Panc1 (cell line): ENCODE measurements at regions not wholly inside any gene's neighbourhood (a gene's known extent, or its start where the extent isn't known, plus 50 kb on each side); places are given as distances from the start of the nearest gene placed in this dataset.

ENCODE experiments used
- ATAC-seq: fragments of 200-7000 bp; cut with Tn5 transposase; 2 replicates; pipeline ENCODE4 v1.9.1; 2020; ENCODE audit warnings: mild to moderate bottlenecking, moderate library complexity
- BruUV-seq: library from RNA; stranded (reverse); fragments of 400-500 nt; replicated peaks from 2 replicates; lab custom pipeline; 2021; lab: Mats Ljungman, UMichigan
- CTCF ChIA-PET: fragments of 300-600 bp; sonication (Branson Sonifier 250); formaldehyde crosslinking; loops from one replicate; lab custom pipeline; 2022; ENCODE audit warnings: antibody characterized with exemption; lab: Charles Lee
- POLR2A ChIA-PET: fragments of 300-600 bp; sonication (Branson Sonifier 250); formaldehyde crosslinking; loops from one replicate; lab custom pipeline; 2022; ENCODE audit warnings: antibody characterized with exemption; lab: Charles Lee
- DNase-seq: peaks from one replicate; pipeline ENCODE4 v3.0.0-alpha.2; 2010; ENCODE audit warnings: low read depth, low spot score
- H3K27ac ChIP-seq: 2 replicates; pipeline ENCODE4 v1.5.1; 2011; ENCODE audit warnings: mild to moderate bottlenecking, low read length, inconsistent platforms
- H3K27me3 ChIP-seq: fragments of 200-500 bp; sonication (Bioruptor generic); 2 replicates; pipeline ENCODE4 v1.6.0; 2014; ENCODE audit warnings: low read length, inconsistent platforms; ENCODE audit not compliant: control insufficient read depth, insufficient read depth
- H3K36me3 ChIP-seq: fragments of 200-500 bp; sonication (Bioruptor generic); 2 replicates; pipeline ENCODE4 v1.5.1; 2014; ENCODE audit warnings: inconsistent platforms, mild to moderate bottlenecking, low read length, moderate library complexity; ENCODE audit not compliant: control insufficient read depth, insufficient read depth
- H3K4me1 ChIP-seq: 2 replicates; pipeline ENCODE4 v1.5.1; 2011; ENCODE audit warnings: inconsistent platforms, mild to moderate bottlenecking, low read length, moderate library complexity; ENCODE audit not compliant: control insufficient read depth, insufficient read depth
- H3K4me3 ChIP-seq, 2 experiments: 2 replicates each; pipeline ENCODE4 v1.5.1; 2011 to 2012; ENCODE audit warnings: low read depth in 2 of 2, low read length in 2 of 2, mild to moderate bottlenecking in 2 of 2, inconsistent platforms in 1 of 2, moderate library complexity in 1 of 2
- H3K9me3 ChIP-seq: fragments of 200-500 bp; sonication (Bioruptor generic); 2 replicates; pipeline ENCODE4 v1.5.1; 2014; ENCODE audit warnings: low read depth, mild to moderate bottlenecking, inconsistent platforms, low read length, moderate library complexity; ENCODE audit not compliant: control insufficient read depth, insufficient read depth
- CTCF ChIP-seq: fragments of 450-650 bp; IDR thresholded peaks from 2 replicates; pipeline ENCODE4 v1.5.1; 2017; ENCODE audit warnings: mild to moderate bottlenecking
- POLR2AphosphoS5 ChIP-seq: IDR thresholded peaks from 2 replicates; pipeline ENCODE4 v1.6.1; 2012; ENCODE audit warnings: mild to moderate bottlenecking, low read depth, low read length, moderate library complexity
- REST ChIP-seq, 2 experiments: IDR thresholded peaks; 2 replicates each; pipeline ENCODE4 v1.6.1; 2011 to 2012; ENCODE audit warnings: low read depth in 2 of 2, control low read depth in 1 of 2, low read length in 1 of 2, mild to moderate bottlenecking in 1 of 2, moderate library complexity in 1 of 2; ENCODE audit not compliant: insufficient read depth in 1 of 2
- SIN3A ChIP-seq: IDR thresholded peaks from 2 replicates; pipeline ENCODE4 v1.6.1; 2012; ENCODE audit warnings: low read depth, mild to moderate bottlenecking, low read length, moderate library complexity, borderline replicate concordance; ENCODE audit not compliant: insufficient read depth
- TCF7L2 ChIP-seq: IDR thresholded peaks from 2 replicates; pipeline ENCODE4 v1.6.1; 2011; ENCODE audit warnings: mild to moderate bottlenecking, low read depth, low read length, inconsistent platforms
- in situ Hi-C: cut with HindIII; loops from 2 replicates; pipeline ENCODE4 v1.10.0; 2016; ENCODE audit warnings: low sequenced_read_pairs, low pct_unique_long_range_greater_than_20kb
- intact Hi-C: fragments of 100-400 bp; cut with micrococcal nuclease; formaldehyde crosslinking; loops from one replicate; pipeline ENCODE4 v1.10.0; 2022; ENCODE audit not compliant: unreplicated experiment

GRCh38 chr4:104123021-104123420, 371.7 kb downstream of the CXXC4 start:
- ChIA-PET POLR2A (no interaction called here), CTCF (no interaction called here)
- intact Hi-C loops (no loop called here), in situ Hi-C loops (no loop called here)
- TF ChIP-seq SIN3A (no peak), CTCF (no peak), POLR2AphosphoS5 (no peak), REST (IDR thresholded peaks at IDR 0.05; ENCODE audit: insufficient read depth in 1 of 2, low read depth in 2 of 2, low read length in 1 of 2) (no peak), TCF7L2 (no peak)
- Histone ChIP-seq H3K4me1 (no peaks in the 10 kb centered on the region), H3K27ac (no peak overlapping the region), H3K9me3 (no peaks in the 10 kb centered on the region), H3K27me3 (no peaks in the 10 kb centered on the region), H3K4me3 (no peak overlapping the region), H3K36me3 (no peaks in the 10 kb centered on the region)
- DNase-seq (no peak), ATAC-seq (no peak)
- BruUV-seq: no TSS peak

DNA sequence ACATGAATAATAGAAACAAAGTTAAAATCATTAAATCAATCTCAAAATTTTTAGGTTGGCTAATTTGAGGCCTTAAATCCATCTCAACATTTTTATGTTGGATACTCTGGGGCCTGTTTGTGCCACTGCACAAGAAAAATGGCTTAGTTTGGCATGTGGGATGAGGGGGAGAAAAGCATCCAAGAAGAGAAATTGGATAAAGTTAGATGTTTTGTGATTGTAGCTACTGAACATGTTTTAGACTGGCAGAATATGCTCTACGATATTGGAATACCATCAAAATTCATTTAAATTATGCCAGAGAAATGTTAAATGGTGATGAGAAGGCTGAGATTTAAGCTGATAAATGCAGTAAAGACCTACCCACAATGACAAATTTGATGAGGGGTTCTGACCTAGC, 376.9 kb downstream of the CXXC4 start:
- no TSS peak for BruUV-seq
- Histone ChIP-seq H3K36me3 (no peaks in the 10 kb centered on the region), H3K4me3 (no peak overlapping the region), H3K27me3 (no peaks in the 10 kb centered on the region), H3K4me1 (no peaks in the 10 kb centered on the region), H3K9me3 (no peaks in the 10 kb centered on the region), H3K27ac (no peak overlapping the region)
- TF ChIP-seq TCF7L2: no peak
- no peak for TF ChIP-seq POLR2AphosphoS5
- no peak for TF ChIP-seq REST (IDR thresholded peaks at IDR 0.05; ENCODE audit: insufficient read depth in 1 of 2, low read depth in 2 of 2, low read length in 1 of 2)
- no peak for TF ChIP-seq CTCF
- no peak for TF ChIP-seq SIN3A
- DNase-seq: no peak
- CTCF ChIA-PET: no interaction called here
- ATAC-seq: no peak
- intact Hi-C loops (no loop called here), in situ Hi-C loops (no loop called here)
- POLR2A ChIA-PET: no interaction called here
